ENCODE measurements at regions not wholly inside any gene's neighbourhood (a gene's known extent, or its start where the extent isn't known, plus 50 kb on each side); places are given as distances from the start of the nearest gene placed in this dataset.
"Not testable (repeated sequence)": the region's sequence is repeated elsewhere in the genome, so short reads cannot be mapped to it uniquely, and the experiment has no call there.

GRCh38 chr7:79922894-79923293, 211.7 kb upstream of the GNAI1 start:
- no peak overlapping the region for H3K4me3 Mint-ChIP-seq
- ATAC-seq (ENCODE audit: low read depth in 2 of 2) (no peak), DNase-seq (no peak)
- H3K27ac Mint-ChIP-seq: no peak overlapping the region
- peaks cover 0 to 13% (median 0%) of the 10 kb centered on the region in 7 donors for H3K9me3 Mint-ChIP-seq
- H3K4me1 Mint-ChIP-seq: no peaks in the 10 kb centered on the region
- H3K27me3 Mint-ChIP-seq: no peaks in the 10 kb centered on the region
- no peaks in the 10 kb centered on the region for H3K36me3 Mint-ChIP-seq

- H3K4me3 Mint-ChIP-seq: no peak overlapping the region
- no peaks in the 10 kb centered on the region for H3K27me3 Mint-ChIP-seq
- H3K4me1 Mint-ChIP-seq: no peaks in the 10 kb centered on the region
- H3K36me3 Mint-ChIP-seq: no peaks in the 10 kb centered on the region
- no peak for DNase-seq
- peaks cover 0 to 10% (median 0%) of the 10 kb centered on the region in 7 donors for H3K9me3 Mint-ChIP-seq
- no peak for ATAC-seq (ENCODE audit: low read depth in 2 of 2)
- H3K27ac Mint-ChIP-seq: no peak overlapping the region
Observed at GRCh38 chr7:79921976-79922375, 212.7 kb upstream of the GNAI1 start.

- not testable (repeated sequence) for H3K4me3 Mint-ChIP-seq; H3K27me3 Mint-ChIP-seq; H3K36me3 Mint-ChIP-seq; ATAC-seq (ENCODE audit: low read depth in 2 of 2); H3K27ac Mint-ChIP-seq; H3K4me1 Mint-ChIP-seq; H3K9me3 Mint-ChIP-seq; DNase-seq
Observed at GRCh38 chr7:79918632-79919031, 216.0 kb upstream of the GNAI1 start.

- H3K27ac Mint-ChIP-seq; H3K36me3 Mint-ChIP-seq; DNase-seq; H3K4me3 Mint-ChIP-seq; H3K9me3 Mint-ChIP-seq; H3K27me3 Mint-ChIP-seq; ATAC-seq (ENCODE audit: low read depth in 2 of 2): not testable (repeated sequence)
- H3K4me1 Mint-ChIP-seq: peaks cover 5 to 14% (median 14%) of the 10 kb centered on the region in 3 donors
Observed at GRCh38 chr7:79915346-79915745, 219.3 kb upstream of the GNAI1 start.

GRCh38 chr7:79912213-79912633, 222.4 kb upstream of the GNAI1 start:
- no peak for DNase-seq
- H3K9me3 Mint-ChIP-seq: peaks cover 0 to 2% (median 0%) of the 10 kb centered on the region in 7 donors
- H3K27ac Mint-ChIP-seq: no peak overlapping the region
- no peak overlapping the region for H3K4me3 Mint-ChIP-seq
- no peaks in the 10 kb centered on the region for H3K27me3 Mint-ChIP-seq
- no peak for ATAC-seq (ENCODE audit: low read depth in 2 of 2)
- H3K36me3 Mint-ChIP-seq: no peaks in the 10 kb centered on the region
- H3K4me1 Mint-ChIP-seq: peaks cover 5 to 18% (median 17%) of the 10 kb centered on the region in 3 donors

- DNase-seq (no peak), ATAC-seq (ENCODE audit: low read depth in 2 of 2) (no peak)
- Mint-ChIP-seq H3K4me3 (peak overlapping the region in 1 of 8 donors; percentile 9), H3K36me3 (no peaks in the 10 kb centered on the region), H3K27me3 (no peaks in the 10 kb centered on the region), H3K4me1 (peaks cover 5 to 18% (median 17%) of the 10 kb centered on the region in 3 donors), H3K27ac (no peak overlapping the region), H3K9me3 (peaks cover 0 to 2% (median 0%) of the 10 kb centered on the region in 7 donors)
Observed at GRCh38 chr7:79911420-79911819, 223.2 kb upstream of the GNAI1 start.

- Mint-ChIP-seq H3K27ac (no peak overlapping the region), H3K4me3 (no peak overlapping the region), H3K36me3 (no peaks in the 10 kb centered on the region), H3K27me3 (no peaks in the 10 kb centered on the region), H3K9me3 (no peaks in the 10 kb centered on the region), H3K4me1 (peaks cover 5 to 18% (median 17%) of the 10 kb centered on the region in 3 donors)
- DNase-seq (no peak), ATAC-seq (ENCODE audit: low read depth in 2 of 2) (no peak)
Observed at GRCh38 chr7:79909176-79909575, 225.5 kb upstream of the GNAI1 start.

- H3K9me3 Mint-ChIP-seq: peaks cover 0 to 2% (median 0%) of the 10 kb centered on the region in 7 donors
- no peak overlapping the region for H3K27ac Mint-ChIP-seq
Observed at GRCh38 chr7:79897166-79897565, 237.5 kb upstream of the GNAI1 start.

GRCh38 chr7:79893991-79894390, 240.6 kb upstream of the GNAI1 start:
- Mint-ChIP-seq H3K27ac (no peak overlapping the region), H3K4me3 (no peak overlapping the region)

More at GRCh38 chr7:79897166-79897565, 237.5 kb upstream of the GNAI1 start:
- ATAC-seq (ENCODE audit: low read depth in 2 of 2) (no peak), DNase-seq (no peak)
- Mint-ChIP-seq H3K4me1 (no peaks in the 10 kb centered on the region), H3K36me3 (no peaks in the 10 kb centered on the region), H3K27me3 (no peaks in the 10 kb centered on the region), H3K4me3 (no peak overlapping the region)

GRCh38 chr7:79882922-79883321, 251.7 kb upstream of the GNAI1 start:
- Mint-ChIP-seq H3K4me3 (no peak overlapping the region), H3K27me3 (no peaks in the 10 kb centered on the region), H3K27ac (no peak overlapping the region), H3K36me3 (no peaks in the 10 kb centered on the region), H3K4me1 (no peaks in the 10 kb centered on the region), H3K9me3 (peaks cover 0 to 3% (median 0%) of the 10 kb centered on the region in 7 donors)
- ATAC-seq (ENCODE audit: low read depth in 2 of 2) (no peak), DNase-seq (no peak)

More at GRCh38 chr7:79893991-79894390, 240.6 kb upstream of the GNAI1 start:
- ATAC-seq (ENCODE audit: low read depth in 2 of 2) (no peak), DNase-seq (no peak)
- Mint-ChIP-seq H3K36me3 (no peaks in the 10 kb centered on the region), H3K27me3 (no peaks in the 10 kb centered on the region), H3K4me1 (no peaks in the 10 kb centered on the region), H3K9me3 (peaks cover 0 to 1% (median 0%) of the 10 kb centered on the region in 7 donors)

GRCh38 chr7:79880312-79880711, 254.3 kb upstream of the GNAI1 start:
- Mint-ChIP-seq H3K36me3 (no peaks in the 10 kb centered on the region), H3K27me3 (no peaks in the 10 kb centered on the region)

GRCh38 chr7:79877874-79878465, 256.7 kb upstream of the GNAI1 start:
- DNase-seq: no peak
- no peak for ATAC-seq (ENCODE audit: low read depth in 2 of 2)
- no peak overlapping the region for H3K4me3 Mint-ChIP-seq
- no peaks in the 10 kb centered on the region for H3K27me3 Mint-ChIP-seq
- H3K27ac Mint-ChIP-seq: no peak overlapping the region
- peaks cover 0 to 4% (median 0%) of the 10 kb centered on the region in 7 donors for H3K9me3 Mint-ChIP-seq
- no peaks in the 10 kb centered on the region for H3K36me3 Mint-ChIP-seq
- no peaks in the 10 kb centered on the region for H3K4me1 Mint-ChIP-seq

More at GRCh38 chr7:79880312-79880711, 254.3 kb upstream of the GNAI1 start:
- Mint-ChIP-seq H3K4me1 (no peaks in the 10 kb centered on the region), H3K4me3 (no peak overlapping the region), H3K9me3 (peaks cover 0 to 4% (median 0%) of the 10 kb centered on the region in 7 donors), H3K27ac (no peak overlapping the region)
- DNase-seq (no peak), ATAC-seq (ENCODE audit: low read depth in 2 of 2) (no peak)

- DNase-seq (no peak), ATAC-seq (ENCODE audit: low read depth in 2 of 2) (no peak)
- H3K27ac Mint-ChIP-seq: no peak overlapping the region
- H3K36me3 Mint-ChIP-seq: no peaks in the 10 kb centered on the region
- H3K9me3 Mint-ChIP-seq: peaks cover 0 to 2% (median 0%) of the 10 kb centered on the region in 7 donors
- H3K27me3 Mint-ChIP-seq: no peaks in the 10 kb centered on the region
- H3K4me3 Mint-ChIP-seq: no peak overlapping the region
- H3K4me1 Mint-ChIP-seq: no peaks in the 10 kb centered on the region
Observed at GRCh38 chr7:79876848-79877252, 257.8 kb upstream of the GNAI1 start.

- Mint-ChIP-seq H3K27ac (no peak overlapping the region), H3K27me3 (no peaks in the 10 kb centered on the region), H3K9me3 (peaks cover 0 to 4% (median 2%) of the 10 kb centered on the region in 7 donors), H3K4me3 (no peak overlapping the region), H3K36me3 (no peaks in the 10 kb centered on the region), H3K4me1 (no peaks in the 10 kb centered on the region)
- DNase-seq (no peak), ATAC-seq (ENCODE audit: low read depth in 2 of 2) (no peak)
Observed at GRCh38 chr7:79874797-79875196, 259.8 kb upstream of the GNAI1 start.

Measured in naive B cell (primary cell).